ENCODE measurements at regions not wholly inside any gene's neighbourhood (a gene's known extent, or its start where the extent isn't known, plus 50 kb on each side); places are given as distances from the start of the nearest gene placed in this dataset.

DNA sequence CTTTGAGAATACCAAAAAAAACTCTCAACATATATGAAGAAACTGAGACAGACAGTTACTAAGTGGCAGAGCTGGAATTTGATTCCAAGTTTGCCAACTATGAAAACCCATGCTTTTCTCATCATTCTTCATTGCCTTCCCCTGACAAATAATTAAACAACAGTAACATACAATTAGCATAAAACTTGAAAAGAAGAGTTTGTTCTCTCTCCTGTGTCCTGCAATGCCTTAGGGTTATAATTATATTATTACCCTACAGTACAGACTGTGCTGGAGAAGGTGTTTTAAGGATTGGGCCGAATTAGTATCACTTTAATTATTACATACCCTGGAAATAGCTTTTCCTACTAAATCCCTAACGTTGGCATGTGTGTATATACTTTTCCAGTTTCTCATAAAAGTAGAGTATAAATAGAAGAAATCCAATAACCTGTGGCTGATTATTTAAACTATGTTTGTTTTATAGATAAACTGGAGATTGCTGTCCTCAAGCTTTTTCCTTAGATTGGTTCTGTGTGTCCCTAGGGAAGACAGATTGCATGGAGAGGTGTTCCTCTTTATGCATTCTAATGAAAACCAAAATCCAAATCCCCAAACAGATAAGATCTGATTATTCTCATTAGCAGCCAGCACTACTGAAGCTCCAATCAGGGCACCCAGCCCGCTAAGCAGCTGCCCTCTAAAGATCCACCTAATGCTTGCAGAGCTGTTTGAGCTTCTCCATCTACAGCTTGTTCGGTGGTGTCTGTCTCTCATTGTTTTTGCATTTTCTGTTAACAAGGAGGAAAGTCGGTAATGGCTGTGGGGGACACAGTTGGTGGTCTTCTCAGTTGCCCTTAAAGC, 156.3 kb downstream of the TM2D1 start:
- TF ChIP-seq, protein P1, sequence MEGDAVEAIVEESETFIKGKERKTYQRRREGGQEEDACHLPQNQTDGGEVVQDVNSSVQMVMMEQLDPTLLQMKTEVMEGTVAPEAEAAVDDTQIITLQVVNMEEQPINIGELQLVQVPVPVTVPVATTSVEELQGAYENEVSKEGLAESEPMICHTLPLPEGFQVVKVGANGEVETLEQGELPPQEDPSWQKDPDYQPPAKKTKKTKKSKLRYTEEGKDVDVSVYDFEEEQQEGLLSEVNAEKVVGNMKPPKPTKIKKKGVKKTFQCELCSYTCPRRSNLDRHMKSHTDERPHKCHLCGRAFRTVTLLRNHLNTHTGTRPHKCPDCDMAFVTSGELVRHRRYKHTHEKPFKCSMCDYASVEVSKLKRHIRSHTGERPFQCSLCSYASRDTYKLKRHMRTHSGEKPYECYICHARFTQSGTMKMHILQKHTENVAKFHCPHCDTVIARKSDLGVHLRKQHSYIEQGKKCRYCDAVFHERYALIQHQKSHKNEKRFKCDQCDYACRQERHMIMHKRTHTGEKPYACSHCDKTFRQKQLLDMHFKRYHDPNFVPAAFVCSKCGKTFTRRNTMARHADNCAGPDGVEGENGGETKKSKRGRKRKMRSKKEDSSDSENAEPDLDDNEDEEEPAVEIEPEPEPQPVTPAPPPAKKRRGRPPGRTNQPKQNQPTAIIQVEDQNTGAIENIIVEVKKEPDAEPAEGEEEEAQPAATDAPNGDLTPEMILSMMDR (IDR thresholded peaks at IDR 0.05; ENCODE audit: unreplicated experiment) = no peak
- Mint-ChIP-seq H3K9me3 (peaks cover 12% of the 10 kb centered on the region), H3K4me3 (no peak overlapping the region), H3K27ac (no peak overlapping the region), H3K4me1 (peaks cover 13% of the 10 kb centered on the region), H3K27me3 (ENCODE audit: low read depth) (no peaks in the 10 kb centered on the region), H3K36me3 (peaks cover 9% of the 10 kb centered on the region)
- no peak for DNase-seq (ENCODE audit: low spot score in 2 of 2, unreplicated experiment in 2 of 2)

DNA sequence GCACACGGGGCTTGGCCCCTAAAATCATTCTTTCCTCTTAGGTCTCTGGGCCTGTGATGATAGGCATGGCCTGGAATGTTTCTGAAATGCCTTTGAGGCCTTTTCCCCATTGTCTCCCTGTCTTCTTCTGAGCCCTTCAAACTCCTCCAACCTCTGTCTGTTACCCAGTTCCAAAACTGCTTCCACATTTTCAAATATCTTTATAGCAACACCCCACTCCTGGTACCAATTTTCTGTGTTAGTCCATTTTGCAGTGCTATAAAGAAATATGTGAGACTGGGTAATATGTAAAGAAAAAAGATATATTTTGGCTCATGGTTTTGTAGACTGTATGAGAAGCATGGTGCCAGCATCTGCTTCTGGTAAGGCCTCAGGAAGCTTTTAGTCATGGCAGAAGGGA, 158.8 kb downstream of the TM2D1 start:
- Mint-ChIP-seq H3K36me3 (peaks cover 9% of the 10 kb centered on the region), H3K4me1 (peaks cover 13% of the 10 kb centered on the region), H3K27ac (no peak overlapping the region), H3K4me3 (no peak overlapping the region), H3K9me3 (peaks cover 12% of the 10 kb centered on the region), H3K27me3 (ENCODE audit: low read depth) (no peaks in the 10 kb centered on the region)
- TF ChIP-seq, protein P1 (IDR thresholded peaks at IDR 0.05; ENCODE audit: unreplicated experiment) = no peak
- DNase-seq (ENCODE audit: low spot score in 2 of 2, unreplicated experiment in 2 of 2) = no peak

DNA sequence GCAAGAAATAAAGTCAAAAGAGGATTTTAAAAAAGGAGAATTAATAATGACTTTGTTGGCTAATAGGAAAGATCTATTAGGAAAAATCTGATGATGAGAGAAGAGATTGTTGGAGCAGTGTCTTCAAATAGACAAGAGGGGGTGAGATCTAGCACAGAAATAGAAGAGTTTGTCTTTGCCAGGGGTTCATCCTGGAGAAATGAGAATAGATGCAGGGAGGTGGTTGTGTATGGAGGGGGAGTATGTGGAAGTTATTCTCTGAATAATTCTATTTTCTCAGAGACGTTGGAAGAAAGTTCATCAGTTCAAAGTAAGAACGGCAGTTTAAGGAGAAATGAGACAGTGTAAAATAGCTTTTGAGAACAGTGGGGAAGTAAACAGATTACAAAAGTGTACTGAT, 161.3 kb downstream of the TM2D1 start:
- Mint-ChIP-seq H3K27me3 (ENCODE audit: low read depth) (no peaks in the 10 kb centered on the region), H3K9me3 (peaks cover 12% of the 10 kb centered on the region), H3K4me3 (no peak overlapping the region), H3K27ac (no peak overlapping the region), H3K36me3 (peaks cover 9% of the 10 kb centered on the region), H3K4me1 (peaks cover 2% of the 10 kb centered on the region)
- TF ChIP-seq, protein P1 (IDR thresholded peaks at IDR 0.05; ENCODE audit: unreplicated experiment) = no peak
- no peak for DNase-seq (ENCODE audit: low spot score in 2 of 2, unreplicated experiment in 2 of 2)

DNA sequence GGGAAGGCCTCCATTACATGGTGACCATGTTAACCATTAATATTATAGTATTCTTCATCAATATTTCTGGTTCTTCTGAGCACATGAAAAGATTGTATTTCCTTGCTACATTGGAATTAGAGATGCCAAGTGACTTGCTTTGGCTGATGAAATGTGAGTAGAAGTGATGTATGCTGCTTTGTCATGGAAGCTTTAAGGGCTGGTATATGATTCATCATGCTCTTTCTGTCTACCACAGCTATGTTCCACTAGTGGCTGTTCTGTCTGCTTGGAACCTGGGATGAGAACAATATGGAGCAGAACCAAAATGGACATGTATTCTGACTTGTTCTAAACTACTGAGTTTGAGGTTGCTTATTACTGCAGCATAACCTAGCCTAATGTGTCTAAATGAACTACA, 163.3 kb downstream of the TM2D1 start:
- DNase-seq (ENCODE audit: low spot score in 2 of 2, unreplicated experiment in 2 of 2) = no peak
- Mint-ChIP-seq H3K27ac (no peak overlapping the region), H3K36me3 (peaks cover 9% of the 10 kb centered on the region), H3K4me3 (no peak overlapping the region), H3K9me3 (peaks cover 15% of the 10 kb centered on the region), H3K27me3 (ENCODE audit: low read depth) (no peaks in the 10 kb centered on the region), H3K4me1 (no peaks in the 10 kb centered on the region)
- TF ChIP-seq, protein P1 (IDR thresholded peaks at IDR 0.05; ENCODE audit: unreplicated experiment) = no peak

DNA sequence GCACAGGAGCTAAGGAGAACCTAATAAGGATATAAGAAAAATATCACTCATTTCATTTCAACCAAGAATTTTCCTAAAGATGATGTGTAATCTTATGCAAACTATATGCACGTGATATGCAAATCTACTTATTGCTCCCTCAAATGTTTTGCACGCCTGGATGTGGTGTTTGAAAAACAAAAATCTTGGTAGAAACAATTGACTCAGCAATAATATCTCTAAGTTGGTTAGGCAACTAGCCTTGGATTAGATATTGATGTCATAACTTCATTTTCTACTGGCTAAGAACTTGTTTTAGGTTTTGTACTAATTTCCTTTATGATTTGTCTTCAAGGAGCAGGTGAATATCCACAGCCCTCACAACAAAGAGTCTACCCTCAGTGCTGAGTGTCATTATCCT, 164.6 kb downstream of the TM2D1 start:
- Mint-ChIP-seq H3K27ac (no peak overlapping the region), H3K4me1 (no peaks in the 10 kb centered on the region), H3K36me3 (peaks cover 6% of the 10 kb centered on the region), H3K4me3 (no peak overlapping the region), H3K27me3 (ENCODE audit: low read depth) (no peaks in the 10 kb centered on the region), H3K9me3 (peaks cover 18% of the 10 kb centered on the region)
- TF ChIP-seq, protein P1 (IDR thresholded peaks at IDR 0.05; ENCODE audit: unreplicated experiment) = no peak
- DNase-seq (ENCODE audit: low spot score in 2 of 2, unreplicated experiment in 2 of 2) = no peak

Measured in mesothelial cell of epicardium (in vitro differentiated cells).